Nephron progenitor cell (in vitro differentiated cells): ENCODE measurements at regions not wholly inside any gene's neighbourhood (a gene's known extent, or its start where the extent isn't known, plus 50 kb on each side); places are given as distances from the start of the nearest gene placed in this dataset.

ENCODE experiments used
- DNase-seq: peaks from one replicate; pipeline ENCODE4 v3.0.0; 2021
- H3K27ac Mint-ChIP-seq: 2 replicates; pipeline ENCODE4 v1.8.0; 2021; ENCODE audit warnings: mild to moderate bottlenecking, moderate library complexity, mixed read lengths
- H3K27me3 Mint-ChIP-seq: 2 replicates; pipeline ENCODE4 v1.8.0; 2021; ENCODE audit warnings: mild to moderate bottlenecking, low read depth, mixed read lengths; ENCODE audit not compliant: poor library complexity
- H3K36me3 Mint-ChIP-seq: 2 replicates; pipeline ENCODE4 v1.8.0; 2021; ENCODE audit warnings: low read depth, mixed read lengths
- H3K4me1 Mint-ChIP-seq: 2 replicates; pipeline ENCODE4 v1.8.0; 2021; ENCODE audit warnings: mixed read lengths
- H3K4me3 Mint-ChIP-seq: 2 replicates; pipeline ENCODE4 v1.8.0; 2021; ENCODE audit warnings: mild to moderate bottlenecking, moderate library complexity, mixed read lengths
- H3K9me3 Mint-ChIP-seq: 2 replicates; pipeline ENCODE4 v1.8.0; 2021; ENCODE audit warnings: mild to moderate bottlenecking, moderate library complexity, mixed read lengths
- CTCF ChIP-seq: fragments of 200-600 bp; sonication (generic); IDR thresholded peaks from 2 replicates; pipeline ENCODE4 v1.5.0; 2021; ENCODE audit warnings: antibody characterized with exemption

GRCh38 chr2:128644718-128645256, 326.1 kb upstream of the HS6ST1 start:
- no peak for TF ChIP-seq CTCF
- Mint-ChIP-seq H3K9me3 (no peaks in the 10 kb centered on the region), H3K4me3 (no peak overlapping the region), H3K36me3 (no peaks in the 10 kb centered on the region), H3K27ac (no peak overlapping the region), H3K27me3 (peaks cover 30% of the 10 kb centered on the region), H3K4me1 (peaks cover 25% of the 10 kb centered on the region)
- no peak for DNase-seq

GRCh38 chr2:128645631-128646030, 327.0 kb upstream of the HS6ST1 start:
- Mint-ChIP-seq H3K4me1 (peaks cover 24% of the 10 kb centered on the region), H3K36me3 (no peaks in the 10 kb centered on the region), H3K27me3 (peaks cover 30% of the 10 kb centered on the region), H3K4me3 (no peak overlapping the region), H3K27ac (peak overlapping the region; percentile 57), H3K9me3 (no peaks in the 10 kb centered on the region)
- no peak for TF ChIP-seq CTCF
- no peak for DNase-seq

- Mint-ChIP-seq H3K27ac (peak overlapping the region; percentile 25), H3K27me3 (peaks cover 30% of the 10 kb centered on the region), H3K4me3 (no peak overlapping the region), H3K36me3 (no peaks in the 10 kb centered on the region), H3K9me3 (no peaks in the 10 kb centered on the region), H3K4me1 (peaks cover 24% of the 10 kb centered on the region)
- no peak for TF ChIP-seq CTCF
- DNase-seq: no peak
These were observed 327.4 kb upstream of the HS6ST1 start for GRCh38 chr2:128646091-128646490.

- Mint-ChIP-seq H3K4me1 (peaks cover 20% of the 10 kb centered on the region), H3K4me3 (no peak overlapping the region), H3K27ac (no peak overlapping the region), H3K9me3 (no peaks in the 10 kb centered on the region), H3K36me3 (no peaks in the 10 kb centered on the region), H3K27me3 (peaks cover 27% of the 10 kb centered on the region)
- no peak for TF ChIP-seq CTCF
- no peak for DNase-seq
These were observed 328.0 kb upstream of the HS6ST1 start for GRCh38 chr2:128646691-128647090.

- H3K4me3 Mint-ChIP-seq: no peak overlapping the region
- no peak for TF ChIP-seq CTCF
- H3K36me3 Mint-ChIP-seq: no peaks in the 10 kb centered on the region
- no peak for DNase-seq
- H3K9me3 Mint-ChIP-seq: no peaks in the 10 kb centered on the region
- H3K27me3 Mint-ChIP-seq: peaks cover 5% of the 10 kb centered on the region
- H3K4me1 Mint-ChIP-seq: peaks cover 14% of the 10 kb centered on the region
- H3K27ac Mint-ChIP-seq: no peak overlapping the region
These were observed 332.3 kb upstream of the HS6ST1 start for GRCh38 chr2:128651000-128651399.

GRCh38 chr2:128654408-128654807, 335.7 kb upstream of the HS6ST1 start:
- Mint-ChIP-seq H3K4me1 (peaks cover 14% of the 10 kb centered on the region), H3K27ac (no peak overlapping the region), H3K4me3 (no peak overlapping the region), H3K9me3 (peaks cover 5% of the 10 kb centered on the region), H3K27me3 (peaks cover 8% of the 10 kb centered on the region), H3K36me3 (no peaks in the 10 kb centered on the region)
- no peak for TF ChIP-seq CTCF
- no peak for DNase-seq
